K562 (cell line): ENCODE measurements at regions not wholly inside any gene's neighbourhood (a gene's known extent, or its start where the extent isn't known, plus 50 kb on each side); places are given as distances from the start of the nearest gene placed in this dataset.

ENCODE experiments used
- CBFB ChIP-seq: sonication (generic); formaldehyde crosslinking; IDR thresholded peaks from 2 replicates; pipeline ENCODE4 v1.4.0; 2020; ENCODE audit warnings: mild to moderate bottlenecking, missing genetic modification reagents
- CEBPB ChIP-seq: fragments of 450-650 bp; IDR thresholded peaks from 2 replicates; pipeline ENCODE4 v1.6.1; 2016; ENCODE audit warnings: missing genetic modification characterization, missing compliant biosample characterization
- E2F1 ChIP-seq: sonication (generic); formaldehyde crosslinking; IDR thresholded peaks from 2 replicates; pipeline ENCODE4 v1.8.1; 2023; ENCODE audit warnings: mild to moderate bottlenecking, missing genetic modification reagents, moderate library complexity
- IRF2 ChIP-seq: sonication (generic); formaldehyde crosslinking; IDR thresholded peaks from 2 replicates; pipeline ENCODE4 v1.8.1; 2022; ENCODE audit warnings: mild to moderate bottlenecking, missing genetic modification reagents
- MBD2 ChIP-seq: sonication (generic); IDR thresholded peaks from 2 replicates; pipeline ENCODE4 v1.6.1; 2016; ENCODE audit warnings: low read depth, borderline replicate concordance
- MITF ChIP-seq: IDR thresholded peaks from 2 replicates; pipeline ENCODE4 v1.6.1; 2014; ENCODE audit warnings: antibody characterized with exemption
- MNT ChIP-seq, 2 experiments: fragments of 450-650 bp; conservative IDR thresholded peaks; 2 replicates each; pipeline ENCODE4 v1.6.1; 2017; ENCODE audit warnings: mild to moderate bottlenecking in 2 of 2, moderate library complexity in 2 of 2
- NR4A1 ChIP-seq, 2 experiments: fragments of 250-450 bp in 1 of 2; fragments of 450-650 bp in 1 of 2; sonication (Bioruptor Pico) in 1 of 2; IDR thresholded peaks; 2 replicates each; pipeline versions ENCODE4 v1.4.0 to v1.6.1; 2016 to 2020; ENCODE audit warnings: mild to moderate bottlenecking in 2 of 2, missing compliant biosample characterization in 1 of 2, missing genetic modification characterization in 1 of 2, moderate library complexity in 1 of 2
- POLR2A ChIP-seq: fragments of 450-650 bp; conservative IDR thresholded peaks from 2 replicates; pipeline ENCODE4 v1.6.1; 2016
- PTRF ChIP-seq: fragments of 450-650 bp; IDR thresholded peaks from 2 replicates; pipeline ENCODE4 v1.6.1; 2016; ENCODE audit warnings: mild to moderate bottlenecking, missing genetic modification characterization, missing compliant biosample characterization
- RBBP5 ChIP-seq: fragments of 200-600 bp; sonication (generic); IDR thresholded peaks from 2 replicates; pipeline ENCODE4 v1.6.1; 2012; ENCODE audit warnings: borderline replicate concordance, mild to moderate bottlenecking, low read length, control low read depth, inconsistent platforms; ENCODE audit not compliant: insufficient read depth, poor library complexity, severe bottlenecking
- TFE3 ChIP-seq: fragments of 450-650 bp; formaldehyde crosslinking; IDR thresholded peaks from 2 replicates; pipeline ENCODE4 v1.4.0; 2020; ENCODE audit warnings: mild to moderate bottlenecking, mixed read lengths
- THRB ChIP-seq: fragments of 450-650 bp; formaldehyde crosslinking; conservative IDR thresholded peaks from 2 replicates; pipeline ENCODE4 v1.4.0; 2022; ENCODE audit warnings: mild to moderate bottlenecking, missing genetic modification characterization
- ZBTB26 ChIP-seq: fragments of 450-650 bp; formaldehyde crosslinking; IDR thresholded peaks from 2 replicates; pipeline ENCODE4 v1.4.0; 2022; ENCODE audit warnings: missing genetic modification characterization
- ZFP91 ChIP-seq: sonication (generic); formaldehyde crosslinking; IDR thresholded peaks from 2 replicates; pipeline ENCODE4 v1.8.0; 2022; ENCODE audit warnings: mild to moderate bottlenecking, missing genetic modification reagents
- ZNF121 ChIP-seq: sonication (generic); formaldehyde crosslinking; conservative IDR thresholded peaks from 2 replicates; pipeline ENCODE4 v1.8.0; 2022; ENCODE audit warnings: missing genetic modification reagents

GRCh38 chr20:53750827-53751619 lies 157.4 kb upstream of the ZNF217 start (continued):
- TF ChIP-seq ZBTB26 (CRISPR knock-in tag), result no peak
- TF ChIP-seq PTRF (tag), result peak; percentile 44; the same call in 1 of the 2 replicates
- TF ChIP-seq E2F1 (CRISPR knock-in tag), result no peak
- no peak for TF ChIP-seq IRF2 (CRISPR knock-in tag)
- TF ChIP-seq RBBP5, result no peak
- no peak for TF ChIP-seq THRB (CRISPR knock-in tag)
- no peak for TF ChIP-seq CBFB
- TF ChIP-seq ZFP91 (CRISPR knock-in tag), result no peak
- TF ChIP-seq NR4A1 (CRISPR knock-in tag; IDR thresholded peaks at IDR 0.05), result no peak
- peak; percentile 49 for TF ChIP-seq NR4A1 (tag; IDR thresholded peaks at IDR 0.05)
- no peak for TF ChIP-seq CEBPB
- TF ChIP-seq TFE3 (CRISPR knock-in tag), result no peak
- TF ChIP-seq MNT (conservative IDR thresholded peaks at IDR 0.05), result no peak
- TF ChIP-seq POLR2A, result no peak
- TF ChIP-seq ZNF121 (CRISPR knock-in tag), result no peak
- no peak for TF ChIP-seq MITF
- TF ChIP-seq MBD2, result no peak
